HG03457 (cell line): ENCODE measurements at regions not wholly inside any gene's neighbourhood (a gene's known extent, or its start where the extent isn't known, plus 50 kb on each side); places are given as distances from the start of the nearest gene placed in this dataset.
"Not testable (repeated sequence)": the region's sequence is repeated elsewhere in the genome, so short reads cannot be mapped to it uniquely, and the experiment has no call there.

Source experiments
- ATAC-seq: cut with Tn5 transposase; IDR thresholded peaks from one replicate; pipeline ENCODE4 v1.9.1; 2021; ENCODE audit warnings: moderate number of reproducible peaks; ENCODE audit not compliant: unreplicated experiment

DNA sequence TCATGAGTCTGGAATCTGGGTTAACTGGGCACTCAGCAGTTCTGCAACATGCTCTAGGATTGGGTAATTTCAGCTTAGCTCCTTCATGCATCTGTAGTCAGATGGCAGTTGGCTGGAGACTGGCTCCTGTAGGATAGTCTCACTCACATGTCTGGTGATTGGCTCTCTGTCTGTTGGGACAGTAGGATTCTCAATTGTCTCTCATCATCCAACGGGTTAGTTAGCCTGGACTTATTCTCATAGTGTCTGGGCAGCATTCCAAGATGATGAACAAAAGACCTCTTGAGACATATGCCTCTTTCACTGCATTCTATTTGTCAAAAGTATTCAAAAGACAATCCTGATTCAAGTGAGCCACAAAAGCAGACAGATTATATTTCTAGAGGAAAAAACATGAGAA is 795.6 kb upstream of the GALNTL6 start:
- no peak for ATAC-seq

DNA sequence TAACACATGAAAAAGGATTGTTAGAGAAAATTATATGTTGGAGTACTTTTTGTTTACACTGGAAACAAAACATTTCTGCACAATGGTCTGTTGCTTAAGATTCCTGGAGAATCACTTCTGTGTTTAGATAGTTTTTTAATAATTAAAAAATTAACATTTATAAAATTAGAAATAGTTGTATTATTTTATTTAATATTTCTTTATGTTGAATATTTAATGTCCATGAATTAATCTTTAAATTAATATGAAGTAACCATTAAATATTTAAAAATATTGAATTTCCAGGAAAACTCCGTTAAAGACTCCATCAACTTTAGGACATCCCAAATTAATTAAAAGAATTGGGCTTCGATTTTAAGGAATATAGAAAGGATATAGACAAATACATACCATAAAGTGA is 797.1 kb upstream of the GALNTL6 start:
- ATAC-seq = no peak

DNA sequence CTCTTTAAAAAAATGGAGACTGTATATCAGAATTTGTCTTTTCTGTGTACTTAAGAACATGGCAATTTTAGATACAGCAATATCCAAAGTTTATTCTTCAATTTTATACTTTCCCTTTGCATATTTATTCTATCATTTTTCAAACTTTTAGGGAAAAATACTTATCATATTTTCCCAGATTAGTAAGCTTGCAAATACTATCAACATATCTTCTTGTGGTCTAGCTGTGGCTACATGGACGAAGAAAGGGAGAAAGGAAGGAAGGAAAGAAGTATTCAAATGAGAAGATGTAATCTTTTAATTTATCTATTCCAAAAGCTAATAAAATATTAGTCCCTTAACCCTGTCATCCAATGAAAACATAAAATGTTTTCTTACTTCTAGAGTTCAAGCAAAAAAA is 797.8 kb upstream of the GALNTL6 start:
- no peak for ATAC-seq

DNA sequence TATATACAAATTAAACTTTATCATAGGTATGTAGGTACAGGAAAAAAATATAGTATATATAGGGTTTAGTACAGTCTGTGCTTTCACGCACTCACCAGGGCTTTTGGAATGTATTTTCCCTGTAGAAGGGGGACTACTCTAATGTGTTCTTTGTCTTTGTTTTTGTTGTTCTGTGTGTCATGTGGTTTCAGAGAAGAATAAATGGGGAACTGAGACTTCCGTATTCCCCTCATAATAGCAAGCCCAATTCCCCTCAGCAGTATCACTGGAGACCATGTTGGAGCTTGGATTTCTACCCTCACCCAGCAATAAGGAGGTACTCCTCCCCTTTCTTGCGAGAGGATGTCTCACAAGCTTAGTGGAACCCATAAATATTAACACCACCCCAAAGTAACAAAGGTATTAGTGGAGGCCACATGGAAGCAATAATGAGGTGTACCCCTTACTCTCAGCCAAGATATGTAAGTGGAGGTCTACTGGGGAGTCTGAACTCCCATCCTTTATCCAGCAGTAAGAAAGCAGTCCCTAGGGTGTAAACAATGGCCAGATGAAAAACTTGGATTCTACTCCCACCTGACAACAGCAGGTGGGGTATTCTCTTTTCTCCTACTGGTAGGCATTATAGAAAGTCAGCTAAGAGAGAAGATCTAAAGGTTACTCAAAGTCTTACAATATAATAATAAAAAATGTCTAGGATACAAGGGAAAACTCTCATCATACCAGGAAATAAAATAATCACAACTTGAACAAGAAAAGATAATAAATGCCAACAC is 805.4 kb upstream of the GALNTL6 start:
- ATAC-seq = no peak

DNA sequence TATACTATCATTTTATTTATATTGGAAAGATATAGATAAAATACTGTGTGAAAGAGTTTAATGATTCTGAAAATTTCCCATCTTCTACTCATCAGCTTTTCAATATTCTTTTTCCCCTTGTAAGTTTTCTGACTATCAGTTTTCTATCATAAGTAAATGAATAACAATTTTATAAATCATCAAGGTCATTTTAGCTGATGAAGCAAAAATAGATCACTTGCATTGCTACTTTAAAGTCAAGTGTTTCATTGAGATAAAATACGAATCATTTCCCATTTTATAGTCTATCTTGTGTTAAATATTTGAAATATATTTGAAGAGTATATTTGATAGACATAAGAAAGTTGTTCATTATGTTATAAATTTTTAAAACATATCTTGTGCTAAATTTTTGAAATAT is 811.0 kb upstream of the GALNTL6 start:
- no peak for ATAC-seq

DNA sequence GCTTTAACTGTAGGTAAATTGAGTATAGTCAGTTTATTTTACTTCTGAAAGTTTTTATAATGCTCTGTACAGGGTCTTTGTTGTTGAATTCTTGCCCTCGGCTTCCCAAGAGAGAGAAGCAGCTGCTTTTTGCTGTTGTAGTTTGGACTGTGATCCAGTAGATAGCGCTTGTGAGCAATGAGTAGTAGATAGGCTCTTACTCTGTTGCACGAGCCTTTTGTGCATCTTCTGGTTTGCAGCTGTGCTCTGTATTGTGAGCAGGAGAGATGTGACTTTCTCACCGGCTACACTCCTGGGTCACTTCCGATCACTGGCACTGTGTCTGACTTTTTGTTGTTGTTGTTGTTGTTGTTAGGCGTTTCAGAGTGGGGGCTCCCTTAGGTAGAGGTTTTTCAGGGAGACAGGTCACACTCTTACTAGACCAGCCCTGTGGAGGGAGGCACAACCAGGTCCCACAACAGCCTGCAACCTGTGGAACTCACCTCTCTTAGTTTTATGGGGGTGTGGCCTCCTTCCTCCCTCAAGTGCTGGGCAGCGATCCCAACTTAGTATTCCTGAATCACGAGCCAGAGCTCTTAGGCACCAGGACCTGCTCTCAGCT is 822.1 kb upstream of the GALNTL6 start:
- peak; percentile 89 for ATAC-seq

DNA sequence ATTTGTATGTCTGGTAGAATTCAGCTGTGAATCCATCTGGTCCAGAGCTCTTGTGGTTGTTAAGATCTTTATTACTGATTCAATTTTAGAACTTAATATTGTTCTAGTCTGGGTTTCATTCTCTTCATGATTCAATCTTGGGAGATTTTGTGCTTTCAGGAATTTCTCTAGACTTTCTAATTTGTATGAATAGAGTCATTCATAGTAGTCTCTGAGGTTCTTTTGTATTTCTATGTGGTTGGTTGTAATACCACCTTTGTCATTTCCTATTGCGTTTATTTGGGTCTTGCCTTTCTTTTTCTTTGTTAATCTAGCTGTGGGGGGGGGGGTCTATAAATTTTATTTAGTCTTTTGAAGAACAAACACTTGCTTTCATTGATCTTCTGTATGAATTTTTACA is 824.8 kb upstream of the GALNTL6 start:
- ATAC-seq = no peak

DNA sequence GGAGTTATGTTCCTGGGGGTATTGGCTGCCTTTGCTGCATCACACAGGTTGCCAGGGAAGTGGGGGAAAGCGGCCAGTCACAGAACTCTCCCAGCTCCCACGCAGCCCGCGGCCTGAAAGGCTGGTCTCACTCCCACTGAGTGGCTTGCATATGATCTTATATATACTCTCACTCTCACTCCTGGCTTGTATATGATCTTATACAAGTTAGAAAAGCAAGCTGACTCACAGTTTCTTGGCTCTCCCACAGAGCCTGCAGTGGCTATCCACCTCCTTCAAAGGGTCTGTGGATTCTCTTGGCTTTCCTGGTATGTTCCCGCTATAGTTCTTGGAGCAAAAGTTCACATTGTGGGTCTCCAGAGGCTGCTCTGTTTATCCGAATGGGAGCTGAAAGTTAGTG is 833.5 kb upstream of the GALNTL6 start:
- no peak for ATAC-seq

DNA sequence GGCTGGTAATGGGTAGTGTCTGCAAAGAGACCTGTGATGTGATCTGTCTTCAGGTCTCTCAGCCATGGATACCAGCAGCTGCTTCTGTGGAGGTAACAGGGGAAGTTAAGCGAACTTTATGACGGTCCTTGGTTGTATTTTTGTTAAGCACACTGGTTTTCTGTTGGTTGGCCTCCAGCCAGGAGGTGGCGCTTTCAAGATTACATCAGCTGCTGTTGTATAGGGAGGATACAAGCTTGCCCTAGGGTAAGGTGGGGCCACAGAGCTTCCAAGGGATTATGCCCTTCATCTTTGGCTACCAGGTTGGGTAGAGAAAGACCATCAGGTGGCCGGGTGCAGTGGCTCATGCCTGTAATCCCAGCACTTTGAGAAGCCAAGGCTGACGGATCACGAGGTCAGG is 834.2 kb upstream of the GALNTL6 start:
- no peak for ATAC-seq

DNA sequence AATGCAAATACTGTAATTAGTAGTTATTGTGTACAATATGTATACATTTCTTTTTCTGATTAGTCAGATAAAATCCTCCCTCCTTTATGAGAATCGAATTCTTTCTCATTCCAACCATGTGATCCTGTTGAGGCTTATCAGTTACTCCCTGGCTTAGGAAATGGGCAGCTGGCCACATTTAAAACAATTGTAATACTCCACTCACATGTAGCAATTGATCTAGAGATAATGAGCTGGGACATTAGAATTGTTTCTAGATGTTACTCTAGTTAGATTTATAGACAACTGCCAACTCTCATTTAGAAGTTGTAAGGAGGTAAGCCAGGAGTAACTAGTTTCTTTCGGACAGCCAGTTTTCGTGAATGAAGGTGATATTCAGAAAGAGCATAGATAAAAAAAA is 859.3 kb upstream of the AADAT start:
- no peak for ATAC-seq

DNA sequence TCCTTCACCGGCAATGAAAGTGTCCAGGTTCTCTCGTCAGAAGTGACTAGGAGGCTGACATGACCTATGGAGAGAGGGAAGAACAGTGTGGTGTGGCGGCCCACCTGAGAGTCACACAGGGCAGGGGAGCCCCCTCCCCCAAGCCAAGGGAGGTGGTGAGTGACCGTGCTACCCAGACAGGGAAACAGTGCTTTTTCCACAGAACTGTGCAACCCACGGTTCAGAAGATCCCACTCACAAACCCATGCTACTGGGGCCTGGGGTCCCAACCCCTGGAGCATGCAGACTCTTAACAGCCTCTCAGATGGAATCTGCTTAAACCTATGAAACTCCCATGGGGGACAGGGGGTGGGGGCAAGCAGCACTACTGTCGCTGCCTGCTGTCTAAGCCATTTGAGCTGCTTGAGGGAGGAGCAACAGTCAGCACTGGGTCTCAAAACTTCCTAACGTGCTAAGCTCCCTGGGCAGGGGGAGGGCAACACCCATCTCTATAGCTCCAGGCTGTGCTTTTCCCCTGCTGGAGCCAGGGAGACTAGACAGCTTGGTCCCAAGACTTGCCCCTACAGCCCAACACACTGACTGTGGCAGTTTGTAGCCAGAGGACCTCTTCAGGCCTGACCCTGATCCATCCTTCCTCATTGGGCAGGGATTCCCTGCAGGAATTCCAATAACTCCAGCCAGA is 850.4 kb upstream of the AADAT start:
- ATAC-seq = no peak

DNA sequence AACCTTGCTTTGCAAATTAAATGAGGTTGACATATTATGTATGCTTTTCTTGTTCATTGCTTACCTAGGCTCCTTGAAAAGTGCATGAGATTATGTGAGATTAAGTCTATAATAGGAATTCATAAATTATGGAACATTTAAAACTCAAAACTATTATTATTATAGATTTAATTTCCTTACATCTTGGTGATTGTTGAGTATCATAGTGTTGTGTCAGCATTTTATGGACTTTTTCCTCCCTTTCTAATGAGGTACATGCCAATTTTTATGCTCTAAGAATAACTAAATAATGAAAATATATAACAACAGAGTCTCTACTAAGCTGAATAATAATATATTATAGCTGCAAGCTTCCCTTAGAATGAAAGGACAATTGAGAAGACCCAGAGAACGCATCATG is 848.8 kb upstream of the AADAT start:
- ATAC-seq = no peak

DNA sequence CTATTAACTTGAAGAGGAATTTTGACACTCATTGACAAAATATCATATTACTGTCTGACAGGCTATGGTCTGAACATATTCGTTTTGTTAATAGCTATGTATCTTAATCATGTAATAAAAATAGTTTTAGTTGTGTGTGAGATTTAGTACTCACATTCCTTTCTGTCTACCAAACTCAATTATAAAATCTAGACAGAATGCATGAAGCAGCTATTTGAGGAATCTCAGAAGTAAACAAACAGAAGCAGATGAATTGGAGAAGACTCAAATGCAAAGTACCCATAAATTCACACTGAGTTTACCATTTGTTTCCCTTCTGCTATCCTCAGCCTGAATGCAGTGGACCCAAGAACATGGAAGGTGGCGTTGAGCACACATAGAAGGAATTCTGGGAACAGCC is 841.6 kb upstream of the AADAT start:
- no peak for ATAC-seq

DNA sequence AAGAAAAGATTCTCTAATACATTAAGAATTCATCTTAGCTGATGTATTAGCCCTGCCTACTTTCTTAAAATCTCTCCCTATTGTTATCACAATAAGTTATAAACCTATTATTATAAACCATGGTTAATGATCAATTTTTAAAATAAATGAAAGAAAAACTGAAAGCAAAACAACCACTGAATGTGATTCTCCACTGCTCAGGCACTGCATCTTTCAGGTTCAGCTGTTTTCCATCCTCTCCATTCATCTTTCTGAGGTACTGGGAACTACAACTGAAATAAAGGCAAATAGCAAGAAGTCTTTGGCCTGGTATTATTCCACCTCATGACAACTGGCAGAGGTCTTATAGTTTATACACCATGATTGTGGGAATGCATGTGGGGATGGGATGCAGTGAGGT is 798.9 kb upstream of the AADAT start:
- no peak for ATAC-seq

DNA sequence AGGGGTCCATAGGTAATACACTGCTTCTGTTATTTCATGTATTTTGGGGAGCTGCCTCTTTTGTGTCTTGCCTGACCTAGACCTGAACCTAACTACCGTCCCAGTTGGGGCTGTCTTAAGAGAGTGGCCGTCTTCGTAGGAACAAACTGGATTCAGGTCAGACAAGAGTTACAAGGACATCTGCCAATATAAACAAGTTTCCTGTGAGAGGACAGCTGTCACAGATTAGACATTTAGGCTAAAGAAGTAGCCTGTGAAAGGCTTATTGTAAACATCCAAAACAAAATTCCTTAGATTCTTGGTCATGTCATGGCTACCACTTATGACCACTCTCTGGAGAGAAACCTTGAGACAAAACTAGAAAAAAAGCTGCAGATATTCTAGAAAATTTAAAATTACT is 797.6 kb upstream of the AADAT start:
- ATAC-seq = no peak

DNA sequence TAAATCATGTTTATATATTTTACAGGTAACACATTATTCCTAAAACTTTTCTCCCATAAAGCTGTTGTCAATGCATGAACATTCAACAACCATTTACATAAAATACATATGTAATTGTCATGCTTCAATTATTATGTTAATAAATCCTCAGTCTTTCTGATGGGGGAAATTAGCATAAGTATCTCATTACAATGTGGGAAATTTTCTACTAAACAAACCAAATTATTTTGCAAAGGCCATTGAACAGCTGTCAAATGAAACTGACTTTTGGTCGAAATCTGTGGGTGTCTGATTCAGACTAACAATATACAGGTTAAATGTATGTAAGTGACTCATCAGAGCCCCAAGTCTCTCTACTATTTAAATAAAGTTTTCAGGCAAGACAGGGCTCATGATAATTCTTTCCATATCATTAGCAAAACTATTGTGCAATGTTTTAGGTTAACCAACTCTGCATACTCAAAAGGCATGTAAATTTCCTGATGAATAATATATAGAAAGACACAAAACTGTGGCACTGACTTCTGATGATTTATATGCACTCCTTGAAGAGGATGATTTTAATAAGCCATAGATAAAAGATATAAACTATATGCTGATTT is 795.3 kb upstream of the AADAT start:
- no peak for ATAC-seq

DNA sequence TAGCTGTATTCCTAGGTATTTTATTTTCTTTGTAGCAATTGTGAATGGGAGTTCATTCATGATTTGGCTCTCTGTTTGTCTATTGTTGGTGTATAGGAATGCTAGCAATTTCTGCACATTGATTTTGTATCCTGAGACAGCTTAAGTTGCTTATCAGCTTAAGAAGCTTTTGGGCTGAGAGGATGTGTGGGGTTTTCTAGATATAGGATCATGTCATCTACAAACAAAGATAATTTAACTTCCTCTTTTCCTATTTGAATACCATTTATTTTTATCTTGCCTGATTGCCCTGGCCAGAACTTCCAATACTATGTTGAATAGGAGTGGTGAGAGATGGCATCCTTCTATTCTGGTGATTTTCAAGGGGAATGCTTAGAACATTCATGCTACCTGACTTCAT is 791.9 kb upstream of the AADAT start:
- not testable (repeated sequence) for ATAC-seq

DNA sequence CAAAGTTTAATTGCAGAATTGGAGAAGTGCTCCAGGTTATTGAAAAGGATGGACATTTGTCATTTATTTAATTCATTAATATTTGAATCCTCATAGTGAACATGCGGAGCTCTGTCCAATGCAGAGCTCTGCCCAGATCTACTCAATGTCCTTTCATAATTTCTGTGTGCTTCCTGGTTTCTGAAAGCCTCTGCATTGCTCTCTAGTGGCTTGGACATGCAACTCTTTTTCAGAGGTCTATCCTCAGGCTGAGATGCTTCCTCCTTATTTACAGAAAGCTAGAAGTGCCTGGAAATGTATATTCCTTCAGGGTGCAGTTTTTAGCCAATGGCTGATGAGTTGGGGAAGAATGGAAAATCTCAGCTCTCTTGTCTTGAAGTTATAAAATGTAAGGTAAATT is 786.1 kb upstream of the AADAT start:
- ATAC-seq = no peak

DNA sequence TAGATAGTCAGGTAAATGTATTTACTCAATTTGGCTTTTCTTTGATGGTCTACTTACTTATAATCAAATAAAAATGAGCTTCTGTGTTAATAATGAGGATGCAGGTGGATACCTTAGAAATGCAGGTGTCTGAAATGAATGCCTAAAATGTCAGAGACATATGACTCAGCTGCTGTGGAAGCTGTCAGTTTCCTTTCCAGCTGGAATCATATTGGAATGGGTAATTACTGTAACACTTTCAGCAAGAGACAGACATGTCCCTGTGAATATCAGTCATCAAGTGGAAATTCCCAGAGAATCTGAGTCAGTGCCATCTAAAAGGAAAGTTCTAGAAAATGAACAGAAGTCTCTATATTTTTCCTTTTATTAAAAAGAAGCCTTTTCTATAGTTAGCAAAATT is 783.0 kb upstream of the AADAT start:
- no peak for ATAC-seq

DNA sequence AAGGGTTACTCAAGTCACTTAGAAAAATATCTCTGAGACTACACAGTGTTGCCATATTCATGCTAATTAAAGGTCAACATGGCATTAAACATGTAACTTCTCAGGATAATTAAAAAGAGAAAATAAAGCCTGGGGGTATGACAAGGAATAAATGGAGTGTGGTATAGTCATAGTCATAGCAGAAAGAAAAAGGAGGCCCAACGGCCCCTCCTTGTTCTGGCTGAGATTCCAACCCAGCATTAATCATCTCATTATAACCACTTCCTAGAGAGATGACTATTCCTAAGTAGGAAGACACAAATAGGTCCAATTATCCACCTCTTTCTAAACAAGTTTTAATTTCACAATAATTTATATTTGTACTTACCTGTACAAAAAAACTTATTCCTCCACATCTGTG is 778.4 kb upstream of the AADAT start:
- no peak for ATAC-seq

DNA sequence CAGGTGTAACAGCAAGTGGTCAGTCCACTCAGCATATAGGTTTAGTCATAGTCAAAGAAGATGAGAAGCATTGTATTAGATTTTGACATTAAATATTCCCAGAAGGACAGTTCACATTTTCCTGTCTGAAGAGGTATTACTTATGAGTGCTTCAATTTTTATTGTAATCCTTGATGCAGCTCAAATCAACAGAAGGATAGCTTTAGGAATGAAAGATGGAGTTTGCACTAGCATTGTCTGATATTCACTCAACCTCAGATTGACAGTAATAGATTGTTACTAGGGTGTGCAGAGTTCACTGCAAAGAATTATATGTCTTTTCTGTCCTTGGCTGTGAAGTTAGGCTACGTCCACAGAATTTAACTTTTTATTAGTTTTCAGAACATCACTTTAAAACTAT is 764.3 kb upstream of the AADAT start:
- ATAC-seq = no peak

DNA sequence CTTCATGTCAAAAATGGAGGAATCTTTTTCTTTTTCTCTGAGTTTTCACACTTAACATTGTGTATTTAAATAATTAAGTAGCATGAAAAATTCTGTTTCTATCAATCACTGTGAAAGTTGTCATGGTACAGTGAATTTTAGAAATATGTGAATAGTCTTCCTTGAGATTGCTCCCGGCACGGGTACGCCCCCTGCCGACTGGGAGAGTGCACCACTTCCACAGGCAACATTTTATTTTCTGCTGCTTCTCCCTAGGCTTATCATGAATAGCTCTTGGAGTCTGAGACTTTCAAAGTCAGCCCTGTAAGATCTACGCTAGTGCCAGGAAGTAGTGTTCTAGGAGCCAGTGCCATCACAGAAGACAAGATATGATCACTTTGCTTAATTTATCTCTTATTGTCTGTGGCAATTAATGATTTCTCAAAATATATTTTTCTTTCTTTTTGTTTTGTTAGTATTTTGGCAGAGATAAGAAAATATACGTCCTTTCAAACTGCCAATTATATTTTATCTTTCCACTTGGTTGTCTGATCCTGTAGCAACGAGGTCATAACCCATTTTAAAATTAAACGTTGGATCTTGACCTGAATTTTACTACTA is 763.8 kb upstream of the AADAT start:
- peak; percentile 58 for ATAC-seq
